Neuronal stem cell (in vitro differentiated cells): ENCODE measurements at regions not wholly inside any gene's neighbourhood (a gene's known extent, or its start where the extent isn't known, plus 50 kb on each side); places are given as distances from the start of the nearest gene placed in this dataset.
"Not testable (repeated sequence)": the region's sequence is repeated elsewhere in the genome, so short reads cannot be mapped to it uniquely, and the experiment has no call there.

Source experiments
- DNase-seq: peaks from one replicate; pipeline ENCODE4 v3.0.0-alpha.2; 2013; ENCODE audit warnings: low spot score
- H2AFZ ChIP-seq: one replicate; pipeline ENCODE4 v1.6.1; 2013; ENCODE audit warnings: mild to moderate bottlenecking, low read length, inconsistent platforms
- H2AK5ac ChIP-seq: 2 replicates; pipeline ENCODE4 v1.6.1; 2013; ENCODE audit warnings: low read depth, mild to moderate bottlenecking, inconsistent platforms, low read length, moderate library complexity, mixed read lengths
- H2BK120ac ChIP-seq: 2 replicates; pipeline ENCODE4 v1.6.1; 2013; ENCODE audit warnings: low read depth, mild to moderate bottlenecking, inconsistent platforms, low read length, moderate library complexity, mixed read lengths
- H2BK12ac ChIP-seq: one replicate; pipeline ENCODE4 v1.6.1; 2013; ENCODE audit warnings: low read length, inconsistent platforms
- H2BK15ac ChIP-seq: 2 replicates; pipeline ENCODE4 v1.6.1; 2013; ENCODE audit warnings: mild to moderate bottlenecking, low read length, inconsistent platforms, mixed read lengths
- H2BK5ac ChIP-seq: one replicate; pipeline ENCODE4 v1.6.1; 2013; ENCODE audit warnings: inconsistent platforms, mild to moderate bottlenecking, low read length, moderate library complexity
- H3K14ac ChIP-seq: one replicate; pipeline ENCODE4 v1.6.1; 2013; ENCODE audit warnings: low read length, inconsistent platforms
- H3K18ac ChIP-seq: 2 replicates; pipeline ENCODE4 v1.6.1; 2013; ENCODE audit warnings: low read length, inconsistent platforms
- H3K23ac ChIP-seq: 2 replicates; pipeline ENCODE4 v1.6.1; 2013; ENCODE audit warnings: low read depth, mild to moderate bottlenecking, mixed read lengths, low read length, inconsistent platforms; ENCODE audit not compliant: poor library complexity
- H3K27ac ChIP-seq: replicated peaks from 3 replicates; pipeline ENCODE4 v1.5.1; 2013; ENCODE audit warnings: low read length, inconsistent platforms
- H3K27me3 ChIP-seq, 3 experiments: 2 replicates each; pipeline ENCODE4 v1.6.1; 2013; ENCODE audit warnings: low read length in 3 of 3, mild to moderate bottlenecking in 2 of 3, inconsistent platforms in 1 of 3, low read depth in 1 of 3, mixed read lengths in 1 of 3, moderate library complexity in 1 of 3; ENCODE audit not compliant: control insufficient read depth in 3 of 3, insufficient read depth in 3 of 3
- H3K36me3 ChIP-seq, 2 donors: replicated peaks in 1 of 2; 2 replicates each; pipeline ENCODE4 v1.6.1; 2013; ENCODE audit warnings: low read length in 2 of 2; ENCODE audit not compliant: control insufficient read depth in 2 of 2, insufficient read depth in 2 of 2
- H3K4ac ChIP-seq: 2 replicates; pipeline ENCODE4 v1.6.1; 2013; ENCODE audit warnings: inconsistent platforms, mild to moderate bottlenecking, low read length, moderate library complexity
- H3K4me1 ChIP-seq, 2 donors: 1 replicate in 1 of 2; 2 replicates in 1 of 2; pipeline ENCODE4 v1.6.1; 2013; ENCODE audit warnings: low read length in 2 of 2, low read depth in 1 of 2; ENCODE audit not compliant: control insufficient read depth in 2 of 2, insufficient read depth in 1 of 2
- H3K4me2 ChIP-seq: one replicate; pipeline ENCODE4 v1.6.1; 2013; ENCODE audit warnings: mild to moderate bottlenecking, low read length, inconsistent platforms; ENCODE audit not compliant: insufficient read depth, poor library complexity, severe bottlenecking
- H3K4me3 ChIP-seq, 2 donors: 2 replicates each; pipeline ENCODE4 v1.5.1; 2013; ENCODE audit warnings: low read length in 2 of 2, mild to moderate bottlenecking in 2 of 2, inconsistent platforms in 1 of 2, moderate library complexity in 1 of 2
- H3K79me1 ChIP-seq: one replicate; pipeline ENCODE4 v1.6.1; 2013; ENCODE audit warnings: low read depth, mild to moderate bottlenecking, inconsistent platforms, low read length, moderate library complexity
- H3K9ac ChIP-seq: one replicate; pipeline ENCODE4 v1.6.1; 2013; ENCODE audit warnings: mild to moderate bottlenecking, low read depth, low read length, inconsistent platforms; ENCODE audit not compliant: poor library complexity
- H3K9me3 ChIP-seq, 2 donors: replicated peaks in 1 of 2; 2 replicates each; pipeline versions ENCODE3 to v1.6.1; 2013; ENCODE audit warnings: low read length in 2 of 2, mild to moderate bottlenecking in 2 of 2, inconsistent platforms in 1 of 2, low read depth in 1 of 2, mixed read lengths in 1 of 2, moderate library complexity in 1 of 2; ENCODE audit not compliant: control insufficient read depth in 2 of 2, insufficient read depth in 1 of 2
- H4K8ac ChIP-seq: one replicate; pipeline ENCODE4 v1.6.1; 2013; ENCODE audit warnings: low read depth, mild to moderate bottlenecking, inconsistent platforms, low read length, moderate library complexity
- H4K91ac ChIP-seq: one replicate; pipeline ENCODE4 v1.6.1; 2013; ENCODE audit warnings: low read length, low read depth, mild to moderate bottlenecking, inconsistent platforms; ENCODE audit not compliant: poor library complexity
- WGBS, 2 donors: extraction: QIAGEN DNeasy Blood & Tissue Kit; methylation state at CpG; one replicate each; pipeline ENCODE4 v1.1.7; 2013; ENCODE audit warnings: missing lambda C conversion rate in 2 of 2, mixed read lengths in 1 of 2; ENCODE audit not compliant: insufficient read length in 2 of 2, insufficient replicate concordance in 1 of 2; ENCODE audit errors: extremely low coverage in 2 of 2; 5-methylcytosine and 5-hydroxymethylcytosine counted together

- no CpG with 5 or more reads among the region's 17 CpGs for WGBS, 2 donors
- not testable (repeated sequence) for H2BK120ac ChIP-seq, H3K18ac ChIP-seq, H2AFZ ChIP-seq, H2BK12ac ChIP-seq, H3K23ac ChIP-seq, H3K14ac ChIP-seq, H3K27ac ChIP-seq, H3K9ac ChIP-seq, H3K4ac ChIP-seq, DNase-seq, H3K36me3 ChIP-seq, H3K4me2 ChIP-seq, H3K9me3 ChIP-seq, H4K91ac ChIP-seq, H3K4me3 ChIP-seq, H2BK5ac ChIP-seq, H3K27me3 ChIP-seq, H2AK5ac ChIP-seq, H2BK15ac ChIP-seq, H4K8ac ChIP-seq, H3K79me1 ChIP-seq, H3K4me1 ChIP-seq
These were observed 133.0 kb upstream of the GDF10 start for GRCh38 chr10:47166808-47167581.

GRCh38 chr10:47167591-47167990, 132.4 kb upstream of the GDF10 start:
- peaks cover 2 to 6% of the 10 kb centered on the region in 2 donors for H3K4me1 ChIP-seq
- H2BK120ac ChIP-seq, result no peak overlapping the region
- no peak overlapping the region for H3K4me3 ChIP-seq
- no peak overlapping the region for H3K14ac ChIP-seq
- no peak overlapping the region for H3K18ac ChIP-seq
- H2BK12ac ChIP-seq, result no peak overlapping the region
- H2BK5ac ChIP-seq, result no peak overlapping the region
- H3K27me3 ChIP-seq, result no peaks in the 10 kb centered on the region
- H3K27ac ChIP-seq, result no peak overlapping the region
- H3K4me2 ChIP-seq, result no peak overlapping the region
- H3K23ac ChIP-seq, result no peak overlapping the region
- no peak overlapping the region for H2AK5ac ChIP-seq
- H3K79me1 ChIP-seq, result no peaks in the 10 kb centered on the region
- H2AFZ ChIP-seq, result peak overlapping the region; percentile 3
- no peak overlapping the region for H4K8ac ChIP-seq
- no peak overlapping the region for H4K91ac ChIP-seq
- H2BK15ac ChIP-seq, result no peak overlapping the region
- H3K36me3 ChIP-seq, result no peaks in the 10 kb centered on the region
- no CpG with 5 or more reads among the region's 2 CpGs for WGBS, 2 donors
- no peak for DNase-seq
- no peak overlapping the region for H3K4ac ChIP-seq
- H3K9ac ChIP-seq, result no peak overlapping the region
- peaks cover 0 to 4% of the 10 kb centered on the region in 2 donors for H3K9me3 ChIP-seq

GRCh38 chr10:47169581-47169980, 130.4 kb upstream of the GDF10 start:
- Histone ChIP-seq H2BK5ac (no peak overlapping the region), H3K4me2 (no peak overlapping the region), H2AK5ac (no peak overlapping the region), H2BK15ac (no peak overlapping the region), H3K36me3 (no peaks in the 10 kb centered on the region), H3K9ac (no peak overlapping the region), H3K27ac (no peak overlapping the region), H3K27me3 (no peaks in the 10 kb centered on the region), H2BK12ac (no peak overlapping the region), H3K18ac (no peak overlapping the region), H3K23ac (no peak overlapping the region), H4K91ac (no peak overlapping the region), H3K79me1 (no peaks in the 10 kb centered on the region), H3K14ac (no peak overlapping the region), H3K4me3 (no peak overlapping the region), H3K4ac (no peak overlapping the region), H2BK120ac (no peak overlapping the region), H4K8ac (no peak overlapping the region), H3K9me3 (peaks cover 0 to 4% of the 10 kb centered on the region in 2 donors), H2AFZ (no peak overlapping the region), H3K4me1 (peaks cover 5 to 8% of the 10 kb centered on the region in 2 donors)
- DNase-seq, result no peak
- no CpG with 5 or more reads among the region's 1 CpG for WGBS, 2 donors

- Histone ChIP-seq H3K23ac (no peak overlapping the region), H2BK120ac (no peak overlapping the region), H2BK12ac (no peak overlapping the region), H3K4me1 (peaks cover 12 to 21% of the 10 kb centered on the region in 2 donors), H3K4ac (no peak overlapping the region), H3K36me3 (no peaks in the 10 kb centered on the region), H3K27ac (no peak overlapping the region), H2BK15ac (no peak overlapping the region), H3K14ac (no peak overlapping the region), H3K27me3 (no peaks in the 10 kb centered on the region), H4K91ac (no peak overlapping the region), H3K9me3 (no peaks in the 10 kb centered on the region), H3K79me1 (no peaks in the 10 kb centered on the region), H3K18ac (no peak overlapping the region), H3K4me2 (no peak overlapping the region), H3K4me3 (no peak overlapping the region), H2AFZ (no peak overlapping the region), H2BK5ac (no peak overlapping the region), H3K9ac (no peak overlapping the region), H2AK5ac (no peak overlapping the region), H4K8ac (no peak overlapping the region)
- no peak for DNase-seq
- no CpG with 5 or more reads among the region's 6 CpGs for WGBS, 2 donors
These were observed 126.0 kb upstream of the GDF10 start for GRCh38 chr10:47173929-47174442.
